ENCODE measurements at regions not wholly inside any gene's neighbourhood (a gene's known extent, or its start where the extent isn't known, plus 50 kb on each side); places are given as distances from the start of the nearest gene placed in this dataset.

DNA sequence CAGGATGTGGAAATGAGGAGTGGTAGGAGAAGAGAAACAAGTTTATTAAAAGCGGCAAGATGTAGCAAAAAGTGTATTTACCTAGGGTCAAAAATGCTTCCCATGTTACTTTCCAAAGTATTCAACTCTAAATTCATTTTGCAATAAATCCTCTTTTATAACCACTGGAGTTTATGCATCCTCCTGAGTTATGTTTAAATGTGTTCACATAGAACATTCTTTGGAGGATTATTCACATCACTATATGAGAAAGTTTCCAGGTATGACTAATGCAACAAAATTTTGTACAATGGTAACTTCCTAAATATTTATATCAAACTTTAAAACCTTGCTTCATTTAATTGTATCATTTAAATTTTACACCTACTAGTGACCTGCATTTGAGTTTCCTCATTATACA lies 870.6 kb upstream of the SLIT2 start:
- no CpG with 5 or more reads among the region's 1 CpG for WGBS (ENCODE audit: extremely low coverage, insufficient read length, low lambda C conversion rate)
- H2BK20ac ChIP-seq (ENCODE audit: low read depth, low read length, poor library complexity, severe bottlenecking), result no peak overlapping the region
- H4K8ac ChIP-seq (replicated peaks; ENCODE audit: insufficient read length, low read depth, low read length), result no peak overlapping the region
- Mint-ChIP-seq H3K9me3 (no peaks in the 10 kb centered on the region), H3K27me3 (ENCODE audit: low read depth) (no peaks in the 10 kb centered on the region; the same call in 1 of the 2 replicates), H3K4me3 (no peak overlapping the region), H3K36me3 (ENCODE audit: insufficient read depth in 1 of 3, low read depth in 3 of 3) (no peaks in the 10 kb centered on the region), H3K4me1 (no peaks in the 10 kb centered on the region), H3K27ac (no peak overlapping the region)
- no peaks in the 10 kb centered on the region for H3K4me1 ChIP-seq (ENCODE audit: insufficient read depth, low read length)
- no peak overlapping the region for H3T11ph ChIP-seq (ENCODE audit: low read length)
- no peak overlapping the region for H4K5ac ChIP-seq (ENCODE audit: insufficient read length, low read depth, low read length)
- H3K27ac ChIP-seq (ENCODE audit: insufficient read length, low read depth, low read length), result no peak overlapping the region
- H2AFZ ChIP-seq (ENCODE audit: low read length), result no peak overlapping the region
- no peak overlapping the region for H2BK5ac ChIP-seq (ENCODE audit: insufficient read length, low read length)
- no peak overlapping the region for H2BK12ac ChIP-seq (ENCODE audit: insufficient read length, low read depth, low read length)
- H3K79me1 ChIP-seq (ENCODE audit: insufficient read depth, low read depth, low read length, poor library complexity, severe bottlenecking), result no peaks in the 10 kb centered on the region
- H4K91ac ChIP-seq (ENCODE audit: insufficient read length, low read depth, low read length), result no peak overlapping the region
- H3K4ac ChIP-seq (ENCODE audit: low read depth, low read length), result no peak overlapping the region
- no peak overlapping the region for H3K14ac ChIP-seq (ENCODE audit: insufficient read depth, low read length)
- H3K18ac ChIP-seq (ENCODE audit: insufficient read length, low read depth, low read length), result no peak overlapping the region
- H3K9ac ChIP-seq (ENCODE audit: extremely low read depth, insufficient read length, low read length), result no peak overlapping the region
- no peak overlapping the region for H3K23ac ChIP-seq (ENCODE audit: insufficient read length, low read depth, low read length)
- TF ChIP-seq, protein P1, sequence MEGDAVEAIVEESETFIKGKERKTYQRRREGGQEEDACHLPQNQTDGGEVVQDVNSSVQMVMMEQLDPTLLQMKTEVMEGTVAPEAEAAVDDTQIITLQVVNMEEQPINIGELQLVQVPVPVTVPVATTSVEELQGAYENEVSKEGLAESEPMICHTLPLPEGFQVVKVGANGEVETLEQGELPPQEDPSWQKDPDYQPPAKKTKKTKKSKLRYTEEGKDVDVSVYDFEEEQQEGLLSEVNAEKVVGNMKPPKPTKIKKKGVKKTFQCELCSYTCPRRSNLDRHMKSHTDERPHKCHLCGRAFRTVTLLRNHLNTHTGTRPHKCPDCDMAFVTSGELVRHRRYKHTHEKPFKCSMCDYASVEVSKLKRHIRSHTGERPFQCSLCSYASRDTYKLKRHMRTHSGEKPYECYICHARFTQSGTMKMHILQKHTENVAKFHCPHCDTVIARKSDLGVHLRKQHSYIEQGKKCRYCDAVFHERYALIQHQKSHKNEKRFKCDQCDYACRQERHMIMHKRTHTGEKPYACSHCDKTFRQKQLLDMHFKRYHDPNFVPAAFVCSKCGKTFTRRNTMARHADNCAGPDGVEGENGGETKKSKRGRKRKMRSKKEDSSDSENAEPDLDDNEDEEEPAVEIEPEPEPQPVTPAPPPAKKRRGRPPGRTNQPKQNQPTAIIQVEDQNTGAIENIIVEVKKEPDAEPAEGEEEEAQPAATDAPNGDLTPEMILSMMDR (conservative IDR thresholded peaks at IDR 0.05), result no peak
- H3K56ac ChIP-seq (ENCODE audit: insufficient read length, low read depth, low read length), result no peak overlapping the region
- no peak for DNase-seq
- no peaks in the 10 kb centered on the region for H3K27me3 ChIP-seq (ENCODE audit: insufficient read depth, low read length)
- H2BK15ac ChIP-seq (ENCODE audit: low read depth, low read length), result no peak overlapping the region
- H3K23me2 ChIP-seq (ENCODE audit: insufficient read length, low read depth, low read length, poor library complexity, severe bottlenecking), result no peaks in the 10 kb centered on the region
- no peak overlapping the region for H2AK5ac ChIP-seq (ENCODE audit: insufficient read length, low read length)
- H3K79me2 ChIP-seq (ENCODE audit: insufficient read depth, low read length), result no peaks in the 10 kb centered on the region
- no peaks in the 10 kb centered on the region for H4K20me1 ChIP-seq (ENCODE audit: control insufficient read depth, insufficient read depth, insufficient read length)
- H2BK120ac ChIP-seq (ENCODE audit: low read depth, low read length, poor library complexity, severe bottlenecking), result no peak overlapping the region
- no peaks in the 10 kb centered on the region for H3K9me3 ChIP-seq (ENCODE audit: control insufficient read depth, low read depth, low read length)
- no peak overlapping the region for H3K4me2 ChIP-seq (ENCODE audit: insufficient read depth, insufficient read length, low read length)
